HCT116 (cell line): ENCODE measurements at regions not wholly inside any gene's neighbourhood (a gene's known extent, or its start where the extent isn't known, plus 50 kb on each side); places are given as distances from the start of the nearest gene placed in this dataset.

Source experiments
- ATAC-seq: fragments of 200-7000 bp; cut with Tn5 transposase; 2 replicates; pipeline ENCODE4 v1.9.1; 2020; ENCODE audit warnings: mild to moderate bottlenecking, moderate library complexity
- BruUV-seq: library from RNA; stranded (reverse); fragments of 400-500 nt; replicated peaks from 2 replicates; lab custom pipeline; 2021; lab: Mats Ljungman, UMichigan
- CTCF ChIA-PET: fragments of 300-600 bp; sonication (Branson Sonifier 250); formaldehyde crosslinking; loops from one replicate; lab custom pipeline; 2021; ENCODE audit warnings: antibody characterized with exemption; lab: Charles Lee
- POLR2A ChIA-PET: fragments of 300-600, 350-600 bp; sonication (Branson Sonifier 250); formaldehyde crosslinking; loops from one replicate; lab custom pipeline; 2021; ENCODE audit warnings: antibody characterized with exemption; lab: Charles Lee
- RAD21 ChIA-PET, 2 experiments: fragments of 300-600 bp; sonication (Branson Sonifier 250); formaldehyde crosslinking; loops; one replicate each; lab custom pipeline; 2023; ENCODE audit warnings: low total read pairs in 2 of 2; ENCODE audit not compliant: uncharacterized antibody in 2 of 2, unreplicated experiment in 2 of 2, low non-redundant PET in 1 of 2; lab: Charles Lee
- DNase-seq: peaks from one replicate; pipeline ENCODE4 v3.0.0-alpha.2; 2010; ENCODE audit warnings: low read depth, low spot score
- H2AFZ ChIP-seq: fragments of 200-600 bp; shearing (Covaris generic), sonication (generic); 2 replicates; pipeline ENCODE4 v1.6.1; 2017; ENCODE audit warnings: low read depth, mixed run types, mixed read lengths, antibody characterized with exemption, low read length; ENCODE audit not compliant: poor library complexity, severe bottlenecking
- H3K27ac ChIP-seq: 2 replicates; pipeline ENCODE4 v1.5.1; 2012; ENCODE audit warnings: low read depth, low read length
- H3K27me3 ChIP-seq: fragments of 200-600 bp; sonication (generic); 2 replicates; pipeline ENCODE4 v1.6.1; 2016; ENCODE audit warnings: mixed run types, low read length, mixed read lengths; ENCODE audit not compliant: insufficient read depth
- H3K36me3 ChIP-seq, 2 experiments: fragments of 200-500 bp in 1 of 2; fragments of 200-600 bp in 1 of 2; sonication (Bioruptor generic) in 1 of 2; sonication (generic) in 1 of 2; 2 replicates each; pipeline versions ENCODE4 v1.5.1 to v1.6.1; 2014 to 2016; ENCODE audit warnings: low read length in 2 of 2, inconsistent platforms in 1 of 2, mixed read lengths in 1 of 2, mixed run types in 1 of 2; ENCODE audit not compliant: insufficient read depth in 2 of 2, control insufficient read depth in 1 of 2
- H3K4me1 ChIP-seq, 2 experiments: fragments of 200-600 bp in 1 of 2; sonication (generic) in 1 of 2; 2 replicates each; pipeline versions ENCODE4 v1.5.1 to v1.6.1; 2012 to 2017; ENCODE audit warnings: low read length in 2 of 2, inconsistent platforms in 1 of 2, mild to moderate bottlenecking in 1 of 2, mixed read lengths in 1 of 2, mixed run types in 1 of 2, moderate library complexity in 1 of 2; ENCODE audit not compliant: insufficient read depth in 2 of 2, control insufficient read depth in 1 of 2
- H3K4me2 ChIP-seq: fragments of 200-600 bp; sonication (generic); 2 replicates; pipeline ENCODE4 v1.6.1; 2017; ENCODE audit warnings: mixed run types, low read length, mixed read lengths
- H3K4me3 ChIP-seq, 2 experiments: fragments of 200-600 bp in 1 of 2; sonication (generic) in 1 of 2; replicated peaks in 1 of 2; 2 replicates each; pipeline ENCODE4 v1.5.1; 2011 to 2016; ENCODE audit warnings: low read length in 2 of 2, control low read depth in 1 of 2, low read depth in 1 of 2, mild to moderate bottlenecking in 1 of 2, mixed read lengths in 1 of 2, mixed run types in 1 of 2
- H3K79me2 ChIP-seq: fragments of 200-600 bp; sonication (generic); 2 replicates; pipeline ENCODE4 v1.6.1; 2017; ENCODE audit warnings: mild to moderate bottlenecking, mixed run types, low read length, moderate library complexity, mixed read lengths; ENCODE audit not compliant: insufficient read depth
- H3K9ac ChIP-seq: fragments of 200-600 bp; sonication (generic); 2 replicates; pipeline ENCODE4 v1.6.1; 2016; ENCODE audit warnings: low read length, mixed read lengths
- H3K9me2 ChIP-seq: fragments of 200-600 bp; sonication (generic), shearing (Covaris generic); 2 replicates; pipeline ENCODE4 v1.6.1; 2017; ENCODE audit warnings: mixed run types, mild to moderate bottlenecking, moderate library complexity; ENCODE audit not compliant: insufficient read depth
- H3K9me3 ChIP-seq, 2 experiments: fragments of 200-500 bp in 1 of 2; fragments of 200-600 bp in 1 of 2; sonication (Bioruptor generic) in 1 of 2; sonication (generic) in 1 of 2; 2 replicates each; pipeline ENCODE4 v1.6.1; 2014 to 2017; ENCODE audit warnings: low read length in 2 of 2, mixed read lengths in 2 of 2, inconsistent platforms in 1 of 2, low read depth in 1 of 2, mild to moderate bottlenecking in 1 of 2, mixed run types in 1 of 2, moderate library complexity in 1 of 2; ENCODE audit not compliant: control insufficient read depth in 1 of 2, insufficient read depth in 1 of 2
- H4K20me1 ChIP-seq: fragments of 200-600 bp; sonication (generic), shearing (Covaris generic); 2 replicates; pipeline ENCODE4 v1.6.1; 2017; ENCODE audit warnings: mixed run types, mild to moderate bottlenecking, moderate library complexity; ENCODE audit not compliant: insufficient read depth
- CBX3 ChIP-seq: IDR thresholded peaks from 2 replicates; pipeline ENCODE4 v1.6.1; 2012; ENCODE audit warnings: low read depth
- CTCF ChIP-seq, 3 experiments: fragments of 200-600 bp in 1 of 3; sonication (generic) in 1 of 3; IDR thresholded peaks in 2 of 3; conservative IDR thresholded peaks in 1 of 3; 2 replicates each; pipeline ENCODE4 v1.5.1; 2012 to 2017; ENCODE audit warnings: low read depth in 2 of 3, low read length in 2 of 3, antibody characterized with exemption in 1 of 3, borderline replicate concordance in 1 of 3, control low read depth in 1 of 3, mild to moderate bottlenecking in 1 of 3, mixed read lengths in 1 of 3, mixed run types in 1 of 3, moderate library complexity in 1 of 3; ENCODE audit not compliant: insufficient read depth in 1 of 3
- EGR1 ChIP-seq: IDR thresholded peaks from 2 replicates; pipeline ENCODE4 v1.6.1; 2012; ENCODE audit warnings: low read depth
- ELF1 ChIP-seq: IDR thresholded peaks from 2 replicates; pipeline ENCODE4 v1.6.1; 2012; ENCODE audit warnings: low read depth, borderline replicate concordance
- EZH2 ChIP-seq: fragments of 200-600 bp; sonication (generic); IDR thresholded peaks from 2 replicates; pipeline ENCODE4 v1.6.1; 2017; ENCODE audit warnings: antibody characterized with exemption, mixed run types
- JUND ChIP-seq: IDR thresholded peaks from 2 replicates; pipeline ENCODE4 v1.6.1; 2012
- MAX ChIP-seq: IDR thresholded peaks from 2 replicates; pipeline ENCODE4 v1.6.1; 2012
- POLR2AphosphoS5 ChIP-seq: IDR thresholded peaks from 2 replicates; pipeline ENCODE4 v1.6.1; 2011; ENCODE audit warnings: mild to moderate bottlenecking, low read depth, low read length, moderate library complexity
- RAD21 ChIP-seq: IDR thresholded peaks from 2 replicates; pipeline ENCODE4 v1.6.1; 2012; ENCODE audit warnings: low read depth, mild to moderate bottlenecking
- REST ChIP-seq: IDR thresholded peaks from 2 replicates; pipeline ENCODE4 v1.6.1; 2012; ENCODE audit warnings: low read depth
- SP1 ChIP-seq: IDR thresholded peaks from 2 replicates; pipeline ENCODE4 v1.6.1; 2012; ENCODE audit warnings: low read depth
- TCF7L2 ChIP-seq: IDR thresholded peaks from 2 replicates; pipeline ENCODE4 v1.7.0; 2011; ENCODE audit warnings: borderline replicate concordance, inconsistent platforms; ENCODE audit not compliant: insufficient read depth, insufficient read length; ENCODE audit errors: extremely low read depth
- YY1 ChIP-seq: IDR thresholded peaks from 2 replicates; pipeline ENCODE4 v1.6.1; 2011; ENCODE audit warnings: low read length, low read depth, moderate library complexity, mild to moderate bottlenecking; ENCODE audit not compliant: insufficient replicate concordance; ENCODE audit errors: extremely low read depth
- ZBTB33 ChIP-seq: IDR thresholded peaks from 2 replicates; pipeline ENCODE4 v1.6.1; 2011; ENCODE audit warnings: mild to moderate bottlenecking, low read length, moderate library complexity; ENCODE audit not compliant: insufficient replicate concordance; ENCODE audit errors: extremely low read depth
- intact Hi-C: fragments of 100-400 bp; cut with micrococcal nuclease; formaldehyde crosslinking; loops from 2 replicates; pipeline ENCODE4 v1.10.0; 2022

- Histone ChIP-seq H3K27me3 (no peaks in the 10 kb centered on the region), H3K9me2 (no peaks in the 10 kb centered on the region), H3K36me3 (no peaks in the 10 kb centered on the region), H3K9me3 (no peaks in the 10 kb centered on the region), H3K4me2 (no peak overlapping the region), H2AFZ (no peak overlapping the region), H3K9ac (no peak overlapping the region), H3K79me2 (no peaks in the 10 kb centered on the region), H3K4me1 (no peaks in the 10 kb centered on the region), H3K27ac (no peak overlapping the region)
- CTCF ChIA-PET, result no interaction called here
- BruUV-seq, result no TSS peak
- no peak for DNase-seq
- RAD21 ChIA-PET, result no interaction called here
- TF ChIP-seq TCF7L2 (no peak), ZBTB33 (no peak), CBX3 (no peak), YY1 (no peak), CTCF (IDR thresholded peaks at IDR 0.05 in 2 of 3, conservative IDR thresholded peaks at IDR 0.05 in 1 of 3; ENCODE audit: borderline replicate concordance in 1 of 3, insufficient read depth in 1 of 3, low read depth in 2 of 3, low read length in 2 of 3) (no peak), EZH2 (no peak), ELF1 (no peak), REST (no peak), JUND (no peak), EGR1 (no peak), MAX (no peak), POLR2AphosphoS5 (no peak), RAD21 (no peak), SP1 (no peak)
- TF ChIP-seq, all 23 proteins: peak for 0
- intact Hi-C loops, result no loop called here
- no peak overlapping the region for H3K4me3 ChIP-seq
- H4K20me1 ChIP-seq, result no peaks in the 10 kb centered on the region
- POLR2A ChIA-PET, result no interaction called here
- ATAC-seq, result no peak
Observed at GRCh38 chr2:223383315-223383714, 218.8 kb downstream of the SCG2 start.
